HS-5 (cell line): ENCODE measurements at regions not wholly inside any gene's neighbourhood (a gene's known extent, or its start where the extent isn't known, plus 50 kb on each side); places are given as distances from the start of the nearest gene placed in this dataset.
"Not testable (repeated sequence)": the region's sequence is repeated elsewhere in the genome, so short reads cannot be mapped to it uniquely, and the experiment has no call there.

Source experiments
- DNase-seq: peaks from one replicate; pipeline ENCODE4 v3.0.0-alpha.2; 2012; ENCODE audit warnings: low read depth

DNA sequence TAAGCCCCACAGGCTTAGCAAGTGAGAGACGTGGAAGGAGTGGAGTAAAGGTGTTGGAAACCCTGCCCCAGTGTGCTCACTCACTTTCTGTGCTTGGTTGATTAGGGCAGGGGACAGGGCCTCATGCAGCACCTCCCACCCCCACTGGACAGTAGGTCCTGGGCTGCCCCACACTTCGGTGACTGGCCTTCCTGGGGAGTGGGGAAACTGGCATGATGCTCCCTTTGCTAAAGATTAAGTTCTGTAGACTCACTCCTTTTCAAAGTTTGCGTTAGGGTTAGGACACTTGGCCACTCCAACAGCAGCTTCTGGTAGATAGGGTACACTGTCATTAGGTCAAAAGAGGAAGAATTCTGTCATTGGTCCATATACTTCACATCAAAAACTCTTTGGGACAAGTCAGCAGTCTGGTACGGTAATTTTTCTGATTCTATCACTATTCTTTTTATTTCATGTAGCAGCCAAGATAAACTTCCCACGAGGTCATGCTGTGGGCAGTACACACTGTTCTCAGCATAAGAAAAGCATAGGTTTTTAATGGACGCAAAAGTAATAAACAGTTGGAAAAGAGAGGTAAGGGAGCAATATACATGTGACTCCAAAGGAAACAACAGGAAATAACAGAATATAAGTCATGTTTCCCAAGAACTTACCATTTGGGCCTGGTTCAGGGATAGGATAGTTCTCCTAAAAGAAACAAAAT lies 106.6 kb upstream of the TERB2 start:
- not testable (repeated sequence) for DNase-seq

- peak; percentile 24 for DNase-seq
Observed at GRCh38 chr15:44853304-44853950, 103.1 kb upstream of the TERB2 start.

DNA sequence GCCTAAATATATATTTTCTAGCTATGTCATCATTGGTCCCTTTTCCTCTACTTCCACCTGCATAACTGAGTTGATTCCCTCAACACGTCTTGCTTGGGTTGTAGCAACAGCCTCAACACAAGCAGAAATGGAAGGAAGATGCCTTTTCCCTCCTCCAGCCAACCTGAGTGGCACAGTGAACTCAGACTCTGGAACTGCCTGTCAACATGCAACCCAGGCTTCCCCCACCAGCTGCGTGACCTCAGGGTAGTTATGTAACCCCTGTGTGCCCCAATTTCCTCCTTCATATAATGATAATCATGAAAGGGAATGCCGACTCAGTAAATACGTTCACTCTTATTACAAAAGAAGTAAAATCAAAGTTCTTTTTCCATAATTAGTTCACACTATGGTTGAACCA lies 101.8 kb upstream of the TERB2 start:
- not testable (repeated sequence) for DNase-seq

DNA sequence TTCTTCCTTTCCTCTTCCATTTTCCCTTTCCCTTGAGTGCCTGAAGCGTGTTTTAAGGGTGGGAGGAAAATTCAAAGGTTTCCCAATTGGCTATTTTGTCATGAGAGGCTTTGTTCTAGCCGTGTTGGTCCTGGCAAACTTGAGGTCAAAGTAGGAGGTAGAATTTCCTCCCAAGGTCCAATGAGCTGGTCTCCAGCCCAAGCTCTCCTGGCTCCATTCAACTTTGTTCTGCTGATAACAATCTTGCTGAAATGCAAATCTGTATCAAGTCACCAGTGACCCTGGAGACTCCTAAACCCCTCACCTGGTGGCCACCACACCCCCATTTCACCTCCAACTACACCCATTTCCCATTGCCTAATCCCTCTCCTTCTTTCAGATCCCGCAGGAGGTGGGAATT lies 100.2 kb upstream of the TERB2 start:
- not testable (repeated sequence) for DNase-seq

DNA sequence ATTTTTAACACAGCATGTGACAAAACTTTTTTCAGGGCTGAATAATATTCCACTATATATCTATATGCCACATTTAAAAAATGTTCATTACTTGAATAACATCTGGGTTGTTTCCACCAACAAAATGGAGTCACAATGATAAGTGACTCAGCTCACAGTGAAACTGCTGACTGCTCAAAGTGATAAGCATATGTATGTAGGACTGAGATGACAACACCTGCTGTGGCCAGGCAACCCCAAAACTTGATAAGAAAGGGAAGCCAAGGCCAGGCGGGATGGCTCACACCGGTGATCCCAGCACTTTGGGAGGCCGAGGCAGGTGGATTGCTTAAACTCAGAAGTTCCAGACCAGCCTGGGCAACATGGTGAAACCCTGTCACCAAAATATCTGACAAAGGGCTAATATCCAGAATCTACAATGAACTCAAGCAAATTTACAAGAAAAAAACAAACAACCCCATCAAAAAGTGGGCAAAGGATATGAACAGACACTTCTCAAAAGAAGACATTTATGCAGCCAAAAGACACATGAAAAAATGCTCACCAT lies 99.2 kb upstream of the TERB2 start:
- not testable (repeated sequence) for DNase-seq

GRCh38 chr15:44859088-44859487 lies 97.4 kb upstream of the TERB2 start:
- not testable (repeated sequence) for DNase-seq

DNA sequence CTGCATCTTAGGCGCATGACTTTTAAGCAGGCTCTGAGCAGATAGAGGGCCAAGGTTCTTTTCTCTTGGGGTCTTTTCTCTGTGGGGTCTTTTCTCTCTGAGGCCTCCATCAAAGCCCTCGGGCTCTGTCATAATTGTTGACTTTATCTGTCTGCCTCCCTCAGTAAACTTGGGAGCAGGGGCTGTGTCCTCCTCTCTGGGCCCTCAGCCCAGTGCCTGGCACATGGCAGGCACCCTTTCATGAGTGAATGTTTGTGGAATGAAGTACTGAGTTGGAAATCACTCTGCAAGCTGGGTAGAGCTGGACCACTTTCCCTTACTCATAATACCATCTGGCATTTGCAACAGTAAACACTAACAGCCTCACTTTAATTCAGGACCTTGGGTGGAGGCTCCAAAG lies 96.3 kb upstream of the TERB2 start:
- DNase-seq: not testable (repeated sequence)

DNA sequence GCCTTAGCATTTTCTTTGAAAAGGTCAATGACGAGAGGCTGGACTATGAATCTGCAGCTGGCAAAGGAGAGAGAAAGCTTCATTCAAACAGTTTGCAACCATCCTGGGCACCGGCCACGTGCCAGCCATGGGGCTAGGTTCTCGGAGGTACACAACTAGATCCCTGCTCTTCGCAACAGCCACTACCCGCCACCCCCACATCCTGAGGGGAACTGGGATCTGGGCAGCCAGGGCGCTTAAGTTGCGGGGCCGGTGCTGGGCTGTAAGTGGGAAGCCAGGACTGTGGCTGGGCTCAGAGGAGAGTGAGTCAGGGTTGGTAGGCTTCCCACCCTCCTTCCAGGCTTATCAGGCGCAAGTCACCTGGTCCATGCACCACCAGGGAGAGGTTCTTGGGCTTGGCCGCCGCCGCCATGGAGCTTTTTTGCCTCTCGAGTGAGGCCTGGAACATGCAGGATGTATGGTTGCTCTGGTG lies 95.0 kb upstream of the TERB2 start:
- no peak for DNase-seq

- no peak for DNase-seq
Observed at GRCh38 chr15:44861917-44862316, 94.6 kb upstream of the TERB2 start.

DNA sequence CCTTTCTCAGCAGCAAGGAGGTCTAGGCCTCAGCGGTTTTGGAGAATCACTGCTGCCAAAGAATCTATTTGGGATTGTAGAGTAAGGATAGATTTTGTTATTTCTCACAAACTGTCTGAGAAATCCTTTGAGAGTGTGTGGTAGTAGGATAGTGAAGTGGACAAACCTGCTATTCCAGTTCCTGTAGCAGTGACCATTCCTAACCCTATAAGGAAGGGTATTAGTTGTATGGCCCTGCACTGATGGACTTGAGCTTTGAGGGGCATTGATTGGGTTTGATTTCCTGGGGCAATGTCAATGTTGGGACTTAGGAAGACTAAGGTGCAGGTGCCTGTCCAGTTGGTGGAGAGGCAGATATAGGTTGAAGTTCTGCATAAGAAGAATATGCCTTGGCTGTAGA lies 93.6 kb upstream of the TERB2 start:
- not testable (repeated sequence) for DNase-seq

- DNase-seq: not testable (repeated sequence)
Observed at GRCh38 chr15:44868100-44868499, 88.4 kb upstream of the TERB2 start.

DNA sequence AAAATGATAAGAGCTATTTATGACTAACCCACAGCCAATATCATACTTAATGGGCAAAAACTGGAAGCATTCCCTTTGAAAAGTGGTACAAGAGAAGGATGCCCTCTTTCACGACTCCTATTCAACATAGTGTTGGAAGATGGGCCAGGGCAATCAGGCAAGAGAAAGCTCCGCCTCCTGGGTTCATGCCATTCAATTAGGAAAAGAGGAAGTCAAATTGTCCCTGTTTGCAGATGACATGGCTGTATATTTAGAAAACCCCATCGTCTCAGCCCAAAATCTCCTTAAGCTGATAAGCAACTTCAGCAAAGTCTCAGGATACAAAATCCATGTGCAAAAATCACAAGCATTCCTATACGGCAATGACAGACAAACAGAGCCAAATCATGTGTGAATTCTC lies 86.4 kb upstream of the TERB2 start:
- DNase-seq: not testable (repeated sequence)

DNA sequence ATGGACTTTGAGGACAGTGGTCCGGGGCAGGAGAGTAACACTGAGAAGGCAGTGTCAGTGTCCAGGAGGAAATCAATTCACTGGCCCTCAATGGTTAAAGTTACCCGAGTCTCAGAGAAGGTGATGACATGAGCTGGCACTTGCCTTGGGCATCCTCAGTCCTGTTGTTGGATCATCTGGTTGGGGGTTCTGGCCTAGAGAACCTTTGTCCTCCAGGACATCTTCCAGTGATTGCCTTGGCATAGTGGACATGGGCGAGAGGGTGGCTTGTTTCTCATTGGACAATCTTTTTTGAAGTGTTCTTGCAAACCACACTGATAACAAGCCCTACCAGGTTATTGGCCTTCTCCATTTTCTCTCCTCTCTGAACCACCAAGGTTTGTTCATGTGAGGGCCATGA lies 83.4 kb upstream of the TERB2 start:
- DNase-seq: no peak

DNA sequence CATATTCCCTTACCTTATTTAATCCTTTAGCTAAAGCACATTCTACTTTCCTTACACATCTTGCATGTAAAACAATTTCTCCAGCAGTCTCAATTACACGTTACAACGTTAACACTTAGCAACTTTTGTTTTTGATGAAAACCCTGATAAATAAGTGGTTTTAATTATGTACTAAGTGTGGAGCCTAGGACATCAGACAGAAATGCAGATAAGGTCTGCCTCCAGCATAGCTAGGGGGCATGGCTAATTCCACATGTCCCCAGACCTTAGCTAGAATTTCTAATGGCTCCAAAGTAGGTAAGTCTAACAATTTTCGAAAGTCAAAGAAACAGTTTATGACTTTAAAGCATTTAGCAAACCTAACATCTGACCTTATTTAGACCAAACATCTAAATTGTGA lies 77.4 kb upstream of the TERB2 start:
- DNase-seq: no peak

GRCh38 chr15:44882499-44882968 lies 74.0 kb upstream of the TERB2 start:
- no peak for DNase-seq

DNA sequence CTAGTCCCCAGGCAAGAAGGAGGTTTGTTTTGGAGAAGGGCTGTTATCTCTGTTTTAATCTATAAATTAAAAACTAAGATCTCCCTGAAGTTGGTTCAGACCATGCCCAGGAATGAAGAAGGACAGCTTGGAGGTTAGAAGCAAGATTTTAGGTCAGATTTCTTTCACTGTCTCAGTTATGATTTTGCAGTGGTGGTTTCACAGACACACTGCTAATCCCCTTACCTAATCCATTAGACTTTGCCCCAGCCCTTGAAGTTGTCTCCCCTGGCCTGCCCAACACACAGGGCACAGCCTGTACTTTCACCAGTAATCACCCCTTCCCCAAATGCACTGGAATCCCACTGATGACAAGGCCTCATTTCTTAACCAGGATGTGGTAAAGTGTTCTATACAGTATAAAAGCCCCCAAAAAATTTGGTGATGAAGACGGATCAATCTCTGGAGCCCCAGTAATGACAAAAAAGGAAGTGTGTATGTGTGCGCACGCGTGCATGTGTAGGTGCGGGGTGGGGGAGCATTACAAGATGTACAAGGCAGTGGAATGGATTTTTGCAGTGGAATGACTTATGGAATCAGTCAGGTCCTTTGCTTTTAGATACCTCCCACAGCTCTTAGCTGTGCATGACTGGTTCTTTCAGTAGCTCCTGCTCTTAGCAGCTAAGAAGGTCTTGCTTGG lies 73.1 kb upstream of the TERB2 start:
- no peak for DNase-seq

- DNase-seq: not testable (repeated sequence)
Observed at GRCh38 chr15:44898890-44899651, 57.4 kb upstream of the TERB2 start.

- DNase-seq: not testable (repeated sequence)
Observed at GRCh38 chr15:44899775-44900174, 56.7 kb upstream of the TERB2 start.

GRCh38 chr15:44900796-44901195 lies 55.7 kb upstream of the TERB2 start:
- not testable (repeated sequence) for DNase-seq

DNA sequence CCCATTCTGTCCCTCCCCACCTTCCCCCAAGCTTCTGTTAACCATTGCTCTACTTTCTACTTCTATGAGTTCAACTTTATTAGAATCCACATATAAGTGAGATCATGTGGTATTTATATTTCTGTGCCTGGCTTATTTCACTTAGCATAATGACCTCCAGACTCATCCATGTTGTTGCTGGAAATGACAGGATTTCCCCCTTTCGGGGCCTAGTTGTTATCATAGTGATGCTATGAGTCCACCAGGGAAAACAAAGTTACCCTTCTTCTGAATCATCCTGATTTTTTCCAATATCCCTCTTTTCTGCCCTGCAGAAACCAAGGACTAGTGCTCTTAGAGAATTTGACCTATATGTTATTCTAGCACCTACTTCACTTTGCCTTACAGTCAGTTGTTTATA lies 53.2 kb upstream of the TERB2 start:
- peak; percentile 34 for DNase-seq

DNA sequence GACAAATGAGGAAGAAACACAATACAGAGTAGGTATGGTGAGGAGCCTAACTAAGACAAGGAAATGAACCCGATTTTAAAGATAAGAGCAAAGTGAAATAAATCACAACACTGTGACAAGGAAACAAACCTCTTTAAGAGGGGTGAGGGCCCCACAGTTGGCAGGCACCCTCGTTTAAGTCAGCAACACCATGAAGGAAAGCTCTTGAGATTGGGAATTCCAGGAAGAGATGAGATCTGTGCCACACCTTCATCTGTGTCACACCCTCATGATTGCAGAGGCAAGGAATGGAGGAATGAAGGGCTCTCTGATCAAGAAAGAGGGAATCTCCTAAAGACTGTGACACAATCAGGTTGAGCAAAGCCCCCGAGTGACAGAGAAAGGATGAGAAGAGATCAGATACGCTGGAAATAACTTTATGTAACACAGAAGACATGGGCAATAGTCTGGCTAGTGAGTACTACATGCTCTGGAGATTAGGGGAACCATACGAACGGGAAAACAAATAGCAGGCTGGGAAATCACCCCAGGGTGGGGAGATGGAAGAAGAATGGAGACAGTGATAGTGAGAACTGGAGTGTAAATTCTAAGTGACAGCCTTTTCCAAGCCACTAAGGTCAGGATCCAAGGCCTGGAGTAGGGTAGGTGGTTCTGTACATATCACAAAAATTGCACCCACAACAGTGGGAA lies 51.7 kb upstream of the TERB2 start:
- DNase-seq: not testable (repeated sequence)
